Breast epithelium (tissue), 3 donors: ENCODE measurements at regions not wholly inside any gene's neighbourhood (a gene's known extent, or its start where the extent isn't known, plus 50 kb on each side); places are given as distances from the start of the nearest gene placed in this dataset.

ENCODE experiments used
- POLR2A ChIP-seq: fragments of 450-650 bp; IDR thresholded peaks from one replicate; pipeline ENCODE4 v1.6.1; 2016; ENCODE audit warnings: antibody characterized with exemption, mild to moderate bottlenecking, moderate library complexity
- TF ChIP-seq, protein P1 (sequence below), 3 donors: fragments of 450-650 bp; IDR thresholded peaks; one replicate each; pipeline ENCODE4 v1.5.1; 2016 to 2017; ENCODE audit warnings: antibody characterized with exemption in 3 of 3, mild to moderate bottlenecking in 3 of 3, moderate library complexity in 3 of 3

GRCh38 chr14:27391331-27391730 is 793.5 kb upstream of the NOVA1 start:
- TF ChIP-seq, protein P1, sequence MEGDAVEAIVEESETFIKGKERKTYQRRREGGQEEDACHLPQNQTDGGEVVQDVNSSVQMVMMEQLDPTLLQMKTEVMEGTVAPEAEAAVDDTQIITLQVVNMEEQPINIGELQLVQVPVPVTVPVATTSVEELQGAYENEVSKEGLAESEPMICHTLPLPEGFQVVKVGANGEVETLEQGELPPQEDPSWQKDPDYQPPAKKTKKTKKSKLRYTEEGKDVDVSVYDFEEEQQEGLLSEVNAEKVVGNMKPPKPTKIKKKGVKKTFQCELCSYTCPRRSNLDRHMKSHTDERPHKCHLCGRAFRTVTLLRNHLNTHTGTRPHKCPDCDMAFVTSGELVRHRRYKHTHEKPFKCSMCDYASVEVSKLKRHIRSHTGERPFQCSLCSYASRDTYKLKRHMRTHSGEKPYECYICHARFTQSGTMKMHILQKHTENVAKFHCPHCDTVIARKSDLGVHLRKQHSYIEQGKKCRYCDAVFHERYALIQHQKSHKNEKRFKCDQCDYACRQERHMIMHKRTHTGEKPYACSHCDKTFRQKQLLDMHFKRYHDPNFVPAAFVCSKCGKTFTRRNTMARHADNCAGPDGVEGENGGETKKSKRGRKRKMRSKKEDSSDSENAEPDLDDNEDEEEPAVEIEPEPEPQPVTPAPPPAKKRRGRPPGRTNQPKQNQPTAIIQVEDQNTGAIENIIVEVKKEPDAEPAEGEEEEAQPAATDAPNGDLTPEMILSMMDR (IDR thresholded peaks at IDR 0.05): no peak
- TF ChIP-seq POLR2A: no peak
